HCT116 (cell line): ENCODE measurements at regions not wholly inside any gene's neighbourhood (a gene's known extent, or its start where the extent isn't known, plus 50 kb on each side); places are given as distances from the start of the nearest gene placed in this dataset.

Experiments used
- ATAC-seq: fragments of 200-7000 bp; cut with Tn5 transposase; 2 replicates; pipeline ENCODE4 v1.9.1; 2020; ENCODE audit warnings: mild to moderate bottlenecking, moderate library complexity
- BruUV-seq: library from RNA; stranded (reverse); fragments of 400-500 nt; replicated peaks from 2 replicates; lab custom pipeline; 2021; lab: Mats Ljungman, UMichigan
- CTCF ChIA-PET: fragments of 300-600 bp; sonication (Branson Sonifier 250); formaldehyde crosslinking; loops from one replicate; lab custom pipeline; 2021; ENCODE audit warnings: antibody characterized with exemption; lab: Charles Lee
- POLR2A ChIA-PET: fragments of 300-600, 350-600 bp; sonication (Branson Sonifier 250); formaldehyde crosslinking; loops from one replicate; lab custom pipeline; 2021; ENCODE audit warnings: antibody characterized with exemption; lab: Charles Lee
- RAD21 ChIA-PET, 2 experiments: fragments of 300-600 bp; sonication (Branson Sonifier 250); formaldehyde crosslinking; loops; one replicate each; lab custom pipeline; 2023; ENCODE audit warnings: low total read pairs in 2 of 2; ENCODE audit not compliant: uncharacterized antibody in 2 of 2, unreplicated experiment in 2 of 2, low non-redundant PET in 1 of 2; lab: Charles Lee
- DNase-seq: peaks from one replicate; pipeline ENCODE4 v3.0.0-alpha.2; 2010; ENCODE audit warnings: low read depth, low spot score
- H2AFZ ChIP-seq: fragments of 200-600 bp; shearing (Covaris generic), sonication (generic); 2 replicates; pipeline ENCODE4 v1.6.1; 2017; ENCODE audit warnings: low read depth, mixed run types, mixed read lengths, antibody characterized with exemption, low read length; ENCODE audit not compliant: poor library complexity, severe bottlenecking
- H3K27ac ChIP-seq: 2 replicates; pipeline ENCODE4 v1.5.1; 2012; ENCODE audit warnings: low read depth, low read length
- H3K27me3 ChIP-seq: fragments of 200-600 bp; sonication (generic); 2 replicates; pipeline ENCODE4 v1.6.1; 2016; ENCODE audit warnings: mixed run types, low read length, mixed read lengths; ENCODE audit not compliant: insufficient read depth
- H3K36me3 ChIP-seq, 2 experiments: fragments of 200-500 bp in 1 of 2; fragments of 200-600 bp in 1 of 2; sonication (Bioruptor generic) in 1 of 2; sonication (generic) in 1 of 2; 2 replicates each; pipeline versions ENCODE4 v1.5.1 to v1.6.1; 2014 to 2016; ENCODE audit warnings: low read length in 2 of 2, inconsistent platforms in 1 of 2, mixed read lengths in 1 of 2, mixed run types in 1 of 2; ENCODE audit not compliant: insufficient read depth in 2 of 2, control insufficient read depth in 1 of 2
- H3K4me1 ChIP-seq, 2 experiments: fragments of 200-600 bp in 1 of 2; sonication (generic) in 1 of 2; 2 replicates each; pipeline versions ENCODE4 v1.5.1 to v1.6.1; 2012 to 2017; ENCODE audit warnings: low read length in 2 of 2, inconsistent platforms in 1 of 2, mild to moderate bottlenecking in 1 of 2, mixed read lengths in 1 of 2, mixed run types in 1 of 2, moderate library complexity in 1 of 2; ENCODE audit not compliant: insufficient read depth in 2 of 2, control insufficient read depth in 1 of 2
- H3K4me2 ChIP-seq: fragments of 200-600 bp; sonication (generic); 2 replicates; pipeline ENCODE4 v1.6.1; 2017; ENCODE audit warnings: mixed run types, low read length, mixed read lengths
- H3K4me3 ChIP-seq, 2 experiments: fragments of 200-600 bp in 1 of 2; sonication (generic) in 1 of 2; replicated peaks in 1 of 2; 2 replicates each; pipeline ENCODE4 v1.5.1; 2011 to 2016; ENCODE audit warnings: low read length in 2 of 2, control low read depth in 1 of 2, low read depth in 1 of 2, mild to moderate bottlenecking in 1 of 2, mixed read lengths in 1 of 2, mixed run types in 1 of 2
- H3K79me2 ChIP-seq: fragments of 200-600 bp; sonication (generic); 2 replicates; pipeline ENCODE4 v1.6.1; 2017; ENCODE audit warnings: mild to moderate bottlenecking, mixed run types, low read length, moderate library complexity, mixed read lengths; ENCODE audit not compliant: insufficient read depth
- H3K9ac ChIP-seq: fragments of 200-600 bp; sonication (generic); 2 replicates; pipeline ENCODE4 v1.6.1; 2016; ENCODE audit warnings: low read length, mixed read lengths
- H3K9me2 ChIP-seq: fragments of 200-600 bp; sonication (generic), shearing (Covaris generic); 2 replicates; pipeline ENCODE4 v1.6.1; 2017; ENCODE audit warnings: mixed run types, mild to moderate bottlenecking, moderate library complexity; ENCODE audit not compliant: insufficient read depth
- H3K9me3 ChIP-seq, 2 experiments: fragments of 200-500 bp in 1 of 2; fragments of 200-600 bp in 1 of 2; sonication (Bioruptor generic) in 1 of 2; sonication (generic) in 1 of 2; 2 replicates each; pipeline ENCODE4 v1.6.1; 2014 to 2017; ENCODE audit warnings: low read length in 2 of 2, mixed read lengths in 2 of 2, inconsistent platforms in 1 of 2, low read depth in 1 of 2, mild to moderate bottlenecking in 1 of 2, mixed run types in 1 of 2, moderate library complexity in 1 of 2; ENCODE audit not compliant: control insufficient read depth in 1 of 2, insufficient read depth in 1 of 2
- H4K20me1 ChIP-seq: fragments of 200-600 bp; sonication (generic), shearing (Covaris generic); 2 replicates; pipeline ENCODE4 v1.6.1; 2017; ENCODE audit warnings: mixed run types, mild to moderate bottlenecking, moderate library complexity; ENCODE audit not compliant: insufficient read depth
- CBX3 ChIP-seq: IDR thresholded peaks from 2 replicates; pipeline ENCODE4 v1.6.1; 2012; ENCODE audit warnings: low read depth
- CEBPB ChIP-seq: IDR thresholded peaks from 2 replicates; pipeline ENCODE4 v1.6.1; 2012; ENCODE audit warnings: low read depth
- EGR1 ChIP-seq: IDR thresholded peaks from 2 replicates; pipeline ENCODE4 v1.6.1; 2012; ENCODE audit warnings: low read depth
- ELF1 ChIP-seq: IDR thresholded peaks from 2 replicates; pipeline ENCODE4 v1.6.1; 2012; ENCODE audit warnings: low read depth, borderline replicate concordance
- EZH2 ChIP-seq: fragments of 200-600 bp; sonication (generic); IDR thresholded peaks from 2 replicates; pipeline ENCODE4 v1.6.1; 2017; ENCODE audit warnings: antibody characterized with exemption, mixed run types
- FOSL1 ChIP-seq: IDR thresholded peaks from 2 replicates; pipeline ENCODE4 v1.6.1; 2012; ENCODE audit warnings: low read depth
- JUND ChIP-seq: IDR thresholded peaks from 2 replicates; pipeline ENCODE4 v1.6.1; 2012
- POLR2A ChIP-seq: IDR thresholded peaks from 2 replicates; pipeline ENCODE4 v1.7.0; 2011; ENCODE audit warnings: borderline replicate concordance; ENCODE audit not compliant: insufficient read depth, insufficient read length; ENCODE audit errors: extremely low read depth
- POLR2AphosphoS5 ChIP-seq: IDR thresholded peaks from 2 replicates; pipeline ENCODE4 v1.6.1; 2011; ENCODE audit warnings: mild to moderate bottlenecking, low read depth, low read length, moderate library complexity
- SIN3A ChIP-seq: IDR thresholded peaks from 2 replicates; pipeline ENCODE4 v1.6.1; 2012; ENCODE audit warnings: low read depth
- SRF ChIP-seq: IDR thresholded peaks from 2 replicates; pipeline ENCODE4 v1.6.1; 2012; ENCODE audit warnings: low read depth
- YY1 ChIP-seq: IDR thresholded peaks from 2 replicates; pipeline ENCODE4 v1.6.1; 2011; ENCODE audit warnings: low read length, low read depth, moderate library complexity, mild to moderate bottlenecking; ENCODE audit not compliant: insufficient replicate concordance; ENCODE audit errors: extremely low read depth
- ZFX ChIP-seq: fragments of 450-650 bp; IDR thresholded peaks from 2 replicates; pipeline ENCODE4 v1.6.1; 2017
- intact Hi-C: fragments of 100-400 bp; cut with micrococcal nuclease; formaldehyde crosslinking; loops from 2 replicates; pipeline ENCODE4 v1.10.0; 2022
- TF ChIP-seq, protein P1 (sequence below), 3 experiments: fragments of 200-600 bp in 1 of 3; sonication (generic) in 1 of 3; IDR thresholded peaks in 2 of 3; conservative IDR thresholded peaks in 1 of 3; 2 replicates each; pipeline ENCODE4 v1.5.1; 2012 to 2017; ENCODE audit warnings: low read depth in 2 of 3, low read length in 2 of 3, antibody characterized with exemption in 1 of 3, borderline replicate concordance in 1 of 3, control low read depth in 1 of 3, mild to moderate bottlenecking in 1 of 3, mixed read lengths in 1 of 3, mixed run types in 1 of 3, moderate library complexity in 1 of 3; ENCODE audit not compliant: insufficient read depth in 1 of 3
- TF ChIP-seq, protein P2 (sequence below): IDR thresholded peaks from 2 replicates; pipeline ENCODE4 v1.6.1; 2012; ENCODE audit warnings: low read depth
- TF ChIP-seq, protein P3 (sequence below): IDR thresholded peaks from 2 replicates; pipeline ENCODE4 v1.6.1; 2012
- TF ChIP-seq, protein P4 (sequence below): IDR thresholded peaks from 2 replicates; pipeline ENCODE4 v1.6.1; 2012

DNA sequence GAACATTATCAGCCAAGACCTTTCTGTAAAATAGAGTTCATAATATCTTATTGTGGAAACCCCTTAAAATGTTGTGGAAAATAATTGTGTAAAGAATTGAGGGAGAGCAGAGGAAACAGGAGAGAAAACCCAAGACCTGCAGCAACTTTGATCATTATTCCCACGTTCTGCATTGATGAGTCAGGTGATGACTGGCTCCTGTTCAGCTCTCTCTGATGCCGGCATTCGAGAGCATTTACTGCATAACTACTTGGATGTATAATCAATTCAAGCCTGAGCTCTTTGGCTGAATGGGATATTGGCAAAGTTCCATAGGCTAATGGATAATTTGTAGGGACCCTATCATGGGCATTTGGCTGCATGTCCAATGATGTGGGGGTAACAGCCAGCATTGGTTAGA is 176.3 kb upstream of the ARID2 start:
- H3K9ac ChIP-seq: no peak overlapping the region
- H3K27me3 ChIP-seq: no peaks in the 10 kb centered on the region
- no peak overlapping the region for H3K27ac ChIP-seq
- BruUV-seq: no TSS peak
- POLR2A ChIA-PET: no interaction called here
- TF ChIP-seq, protein P1, sequence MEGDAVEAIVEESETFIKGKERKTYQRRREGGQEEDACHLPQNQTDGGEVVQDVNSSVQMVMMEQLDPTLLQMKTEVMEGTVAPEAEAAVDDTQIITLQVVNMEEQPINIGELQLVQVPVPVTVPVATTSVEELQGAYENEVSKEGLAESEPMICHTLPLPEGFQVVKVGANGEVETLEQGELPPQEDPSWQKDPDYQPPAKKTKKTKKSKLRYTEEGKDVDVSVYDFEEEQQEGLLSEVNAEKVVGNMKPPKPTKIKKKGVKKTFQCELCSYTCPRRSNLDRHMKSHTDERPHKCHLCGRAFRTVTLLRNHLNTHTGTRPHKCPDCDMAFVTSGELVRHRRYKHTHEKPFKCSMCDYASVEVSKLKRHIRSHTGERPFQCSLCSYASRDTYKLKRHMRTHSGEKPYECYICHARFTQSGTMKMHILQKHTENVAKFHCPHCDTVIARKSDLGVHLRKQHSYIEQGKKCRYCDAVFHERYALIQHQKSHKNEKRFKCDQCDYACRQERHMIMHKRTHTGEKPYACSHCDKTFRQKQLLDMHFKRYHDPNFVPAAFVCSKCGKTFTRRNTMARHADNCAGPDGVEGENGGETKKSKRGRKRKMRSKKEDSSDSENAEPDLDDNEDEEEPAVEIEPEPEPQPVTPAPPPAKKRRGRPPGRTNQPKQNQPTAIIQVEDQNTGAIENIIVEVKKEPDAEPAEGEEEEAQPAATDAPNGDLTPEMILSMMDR (IDR thresholded peaks at IDR 0.05 in 2 of 3, conservative IDR thresholded peaks at IDR 0.05 in 1 of 3; ENCODE audit: borderline replicate concordance in 1 of 3, insufficient read depth in 1 of 3, low read depth in 2 of 3, low read length in 2 of 3): no peak
- TF ChIP-seq YY1 (no peak), EGR1 (no peak)
- CTCF ChIA-PET: interaction anchor here (2.2 kb wide), 1 partner anchor 10 kb away, joined by 9 read pairs; no protein-coding TSS in a partner anchor
- intact Hi-C loops: no loop called here
- H3K4me3 ChIP-seq: no peak overlapping the region
- no peak for ATAC-seq
- no peaks in the 10 kb centered on the region for H3K36me3 ChIP-seq
- no peaks in the 10 kb centered on the region for H3K79me2 ChIP-seq
- no peaks in the 10 kb centered on the region for H3K9me3 ChIP-seq
- no peaks in the 10 kb centered on the region for H3K4me1 ChIP-seq
- H3K9me2 ChIP-seq: 0 out of 2 replicates have a peak, but pooled peaks cover under 1% of the 10 kb centered on the region
- DNase-seq: no peak
- RAD21 ChIA-PET: no interaction called here
- no peaks in the 10 kb centered on the region for H4K20me1 ChIP-seq
- no peak overlapping the region for H3K4me2 ChIP-seq
- H2AFZ ChIP-seq: no peak overlapping the region

DNA sequence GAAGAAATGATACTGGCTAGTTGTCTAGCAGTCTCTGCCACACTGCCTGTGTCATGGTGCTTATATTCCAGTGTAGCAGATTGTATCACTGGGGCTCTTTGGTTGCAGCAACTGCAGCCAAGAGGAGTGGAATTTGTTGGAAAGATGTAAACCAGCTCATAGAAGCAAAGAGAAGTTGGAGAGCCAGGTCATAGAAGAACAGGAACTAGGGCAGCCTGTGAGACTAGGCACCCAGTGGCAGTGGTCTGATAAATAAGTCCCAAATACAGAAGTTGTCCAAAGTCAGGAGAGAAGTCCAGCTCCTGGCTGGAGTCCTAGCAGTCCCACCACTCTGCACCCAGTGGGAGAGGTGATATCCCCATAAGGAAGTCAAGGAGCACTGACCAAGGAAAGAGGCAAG is 172.5 kb upstream of the ARID2 start:
- intact Hi-C loops: no loop called here
- Histone ChIP-seq H3K36me3 (no peaks in the 10 kb centered on the region), H3K9me3 (no peaks in the 10 kb centered on the region)

More for the DNA sequence above, 172.5 kb upstream of the ARID2 start:
- ChIA-PET CTCF (interaction anchor here (2.6 kb wide), 1 partner anchor 13 kb away, joined by 8 read pairs; no protein-coding TSS in a partner anchor), POLR2A (no interaction called here), RAD21 (no interaction called here)
- Histone ChIP-seq H2AFZ (no peak overlapping the region), H3K4me1 (no peaks in the 10 kb centered on the region), H3K27me3 (no peaks in the 10 kb centered on the region), H3K27ac (no peak overlapping the region), H3K4me2 (no peak overlapping the region), H3K9me2 (0 out of 2 replicates have a peak, but pooled peaks cover 6% of the 10 kb centered on the region), H4K20me1 (no peaks in the 10 kb centered on the region), H3K9ac (no peak overlapping the region), H3K79me2 (no peaks in the 10 kb centered on the region), H3K4me3 (no peak overlapping the region)
- DNase-seq (no peak), ATAC-seq (no peak)
- TF ChIP-seq JUND (no peak), ZFX (no peak), POLR2AphosphoS5 (no peak), CEBPB (no peak), FOSL1 (no peak), ELF1 (no peak), CBX3 (no peak), SIN3A (no peak), SRF (no peak), POLR2A (no peak), YY1 (no peak), EZH2 (no peak), EGR1 (no peak)
- TF ChIP-seq, protein P2, sequence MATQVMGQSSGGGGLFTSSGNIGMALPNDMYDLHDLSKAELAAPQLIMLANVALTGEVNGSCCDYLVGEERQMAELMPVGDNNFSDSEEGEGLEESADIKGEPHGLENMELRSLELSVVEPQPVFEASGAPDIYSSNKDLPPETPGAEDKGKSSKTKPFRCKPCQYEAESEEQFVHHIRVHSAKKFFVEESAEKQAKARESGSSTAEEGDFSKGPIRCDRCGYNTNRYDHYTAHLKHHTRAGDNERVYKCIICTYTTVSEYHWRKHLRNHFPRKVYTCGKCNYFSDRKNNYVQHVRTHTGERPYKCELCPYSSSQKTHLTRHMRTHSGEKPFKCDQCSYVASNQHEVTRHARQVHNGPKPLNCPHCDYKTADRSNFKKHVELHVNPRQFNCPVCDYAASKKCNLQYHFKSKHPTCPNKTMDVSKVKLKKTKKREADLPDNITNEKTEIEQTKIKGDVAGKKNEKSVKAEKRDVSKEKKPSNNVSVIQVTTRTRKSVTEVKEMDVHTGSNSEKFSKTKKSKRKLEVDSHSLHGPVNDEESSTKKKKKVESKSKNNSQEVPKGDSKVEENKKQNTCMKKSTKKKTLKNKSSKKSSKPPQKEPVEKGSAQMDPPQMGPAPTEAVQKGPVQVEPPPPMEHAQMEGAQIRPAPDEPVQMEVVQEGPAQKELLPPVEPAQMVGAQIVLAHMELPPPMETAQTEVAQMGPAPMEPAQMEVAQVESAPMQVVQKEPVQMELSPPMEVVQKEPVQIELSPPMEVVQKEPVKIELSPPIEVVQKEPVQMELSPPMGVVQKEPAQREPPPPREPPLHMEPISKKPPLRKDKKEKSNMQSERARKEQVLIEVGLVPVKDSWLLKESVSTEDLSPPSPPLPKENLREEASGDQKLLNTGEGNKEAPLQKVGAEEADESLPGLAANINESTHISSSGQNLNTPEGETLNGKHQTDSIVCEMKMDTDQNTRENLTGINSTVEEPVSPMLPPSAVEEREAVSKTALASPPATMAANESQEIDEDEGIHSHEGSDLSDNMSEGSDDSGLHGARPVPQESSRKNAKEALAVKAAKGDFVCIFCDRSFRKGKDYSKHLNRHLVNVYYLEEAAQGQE: no peak
- TF ChIP-seq, protein P3, sequence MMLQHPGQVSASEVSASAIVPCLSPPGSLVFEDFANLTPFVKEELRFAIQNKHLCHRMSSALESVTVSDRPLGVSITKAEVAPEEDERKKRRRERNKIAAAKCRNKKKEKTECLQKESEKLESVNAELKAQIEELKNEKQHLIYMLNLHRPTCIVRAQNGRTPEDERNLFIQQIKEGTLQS: no peak
- TF ChIP-seq, protein P4, sequence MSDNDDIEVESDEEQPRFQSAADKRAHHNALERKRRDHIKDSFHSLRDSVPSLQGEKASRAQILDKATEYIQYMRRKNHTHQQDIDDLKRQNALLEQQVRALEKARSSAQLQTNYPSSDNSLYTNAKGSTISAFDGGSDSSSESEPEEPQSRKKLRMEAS: no peak
- BruUV-seq: no TSS peak
